A204.1 (cell line): ENCODE measurements at regions not wholly inside any gene's neighbourhood (a gene's known extent, or its start where the extent isn't known, plus 50 kb on each side); places are given as distances from the start of the nearest gene placed in this dataset.

Source experiments
- FAIRE-seq: peaks from 2 replicates; lab custom pipeline; 2012; peaks lifted over from hg19 to GRCh38; lab: Jason Lieb, UNC

GRCh38 chr6:84416043-84416657, 188.7 kb upstream of the CEP162 start:
- no peak for FAIRE-seq

GRCh38 chr6:84415517-84415916, 188.1 kb upstream of the CEP162 start:
- no peak for FAIRE-seq

- FAIRE-seq: no peak
These were observed 187.6 kb upstream of the CEP162 start for GRCh38 chr6:84415068-84415467.

- FAIRE-seq: no peak
These were observed 187.1 kb upstream of the CEP162 start for GRCh38 chr6:84414531-84414930.

GRCh38 chr6:84411060-84411629, 183.7 kb upstream of the CEP162 start:
- FAIRE-seq: no peak

- no peak for FAIRE-seq
These were observed 182.5 kb upstream of the CEP162 start for GRCh38 chr6:84409911-84410310.

GRCh38 chr6:84408028-84408427, 180.6 kb upstream of the CEP162 start:
- FAIRE-seq: no peak

- FAIRE-seq: no peak
These were observed 176.1 kb upstream of the CEP162 start for GRCh38 chr6:84403545-84403944.

- no peak for FAIRE-seq
These were observed 171.6 kb upstream of the CEP162 start for GRCh38 chr6:84399003-84399402.

GRCh38 chr6:84392261-84392660, 164.8 kb upstream of the CEP162 start:
- FAIRE-seq: no peak

GRCh38 chr6:84390851-84391250, 163.4 kb upstream of the CEP162 start:
- FAIRE-seq: no peak

- FAIRE-seq: no peak
These were observed 162.9 kb upstream of the CEP162 start for GRCh38 chr6:84390334-84390733.

- no peak for FAIRE-seq
These were observed 151.7 kb upstream of the CEP162 start for GRCh38 chr6:84379142-84379541.

GRCh38 chr6:84372290-84372689, 144.8 kb upstream of the CEP162 start:
- FAIRE-seq: no peak

- FAIRE-seq: no peak
These were observed 144.2 kb upstream of the CEP162 start for GRCh38 chr6:84371681-84372080.

GRCh38 chr6:84362193-84362821, 134.9 kb upstream of the CEP162 start:
- no peak for FAIRE-seq

GRCh38 chr6:84361372-84362192, 134.1 kb upstream of the CEP162 start:
- no peak for FAIRE-seq

- no peak for FAIRE-seq
These were observed 132.6 kb upstream of the CEP162 start for GRCh38 chr6:84360039-84360438.

GRCh38 chr6:84358581-84358980, 131.1 kb upstream of the CEP162 start:
- no peak for FAIRE-seq

GRCh38 chr6:84357631-84358030, 130.2 kb upstream of the CEP162 start:
- FAIRE-seq: no peak

- FAIRE-seq: no peak
These were observed 129.5 kb upstream of the CEP162 start for GRCh38 chr6:84356907-84357306.

GRCh38 chr6:84353459-84354423, 126.3 kb upstream of the CEP162 start:
- FAIRE-seq: no peak
